ENCODE measurements at regions not wholly inside any gene's neighbourhood (a gene's known extent, or its start where the extent isn't known, plus 50 kb on each side); places are given as distances from the start of the nearest gene placed in this dataset.

DNA sequence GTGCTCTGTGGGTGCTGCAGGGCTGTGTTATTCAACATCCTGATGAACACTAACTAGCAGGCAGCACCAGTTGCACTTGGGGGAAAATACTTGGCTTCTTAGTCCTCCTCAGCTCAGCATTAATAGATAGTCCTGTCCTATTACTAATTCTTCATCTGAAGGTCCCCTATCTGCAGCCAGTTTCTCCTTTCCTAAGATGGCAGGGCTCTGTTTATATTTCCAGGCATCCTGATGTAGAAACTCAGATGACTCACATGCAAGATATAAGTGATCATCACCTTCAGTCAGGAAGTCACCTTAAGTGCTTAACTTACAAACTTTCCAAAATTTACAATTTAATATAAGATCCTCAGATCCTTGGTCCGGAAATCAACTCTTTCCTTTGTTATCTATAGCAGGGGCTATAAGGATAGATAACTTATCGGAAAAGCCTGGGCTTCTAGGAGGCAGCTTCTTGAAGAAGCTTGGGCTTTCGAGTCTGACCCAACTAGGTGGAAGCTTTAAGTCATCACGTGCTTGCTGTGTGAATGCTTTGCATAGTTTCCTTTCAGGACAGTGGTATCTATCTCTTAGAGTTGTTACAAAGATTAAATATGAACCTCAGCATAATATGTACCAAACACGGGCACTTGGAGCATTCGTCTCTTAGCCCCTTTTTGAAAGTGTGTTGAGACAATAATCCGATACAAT lies 181.0 kb upstream of the GRIP1 start:
- no peak for DNase-seq

DNA sequence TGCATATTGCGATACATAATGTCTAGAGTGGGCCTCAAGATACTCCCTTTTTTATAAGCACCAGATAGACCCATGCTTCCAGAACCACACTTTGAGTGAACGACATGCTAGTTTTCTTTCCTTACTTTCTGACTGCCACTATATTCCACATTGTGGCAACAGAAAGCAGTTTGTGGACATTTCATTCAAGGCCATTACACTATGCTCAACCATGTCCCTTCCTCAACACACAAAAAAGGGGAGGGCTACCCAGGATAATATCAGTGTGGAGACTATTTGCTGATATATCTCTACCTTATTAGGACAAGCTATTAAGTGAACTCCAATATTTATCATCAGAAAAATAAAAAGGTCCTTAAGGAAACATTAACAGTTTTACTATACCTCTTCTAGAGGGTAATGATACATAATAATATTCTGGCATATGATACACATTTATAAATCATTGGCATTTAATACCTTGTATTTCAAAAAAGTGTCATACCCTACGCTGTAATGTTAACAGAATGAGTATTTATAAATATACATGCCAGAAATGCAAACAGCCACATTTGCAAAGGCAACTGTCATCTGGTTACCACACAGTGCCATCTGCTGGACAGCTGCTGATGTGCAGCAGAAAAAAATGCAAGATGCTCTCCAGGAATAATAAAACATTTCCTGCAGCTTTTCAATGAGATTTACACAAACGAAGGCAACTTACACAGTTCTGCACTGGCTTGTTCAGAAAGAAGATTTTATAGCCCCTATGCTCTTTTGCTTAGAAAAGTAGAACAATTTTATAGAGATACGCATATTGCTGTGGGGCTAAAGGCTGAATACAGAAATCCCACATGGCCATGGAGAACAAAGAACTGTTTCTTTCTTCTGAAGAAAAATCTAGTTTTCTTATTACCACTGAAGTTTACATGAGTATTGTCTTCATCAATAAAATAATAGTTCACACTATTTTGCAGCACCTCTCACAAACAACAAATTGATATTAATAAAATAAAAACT lies 182.2 kb upstream of the GRIP1 start:
- DNase-seq: peak; percentile 60

DNA sequence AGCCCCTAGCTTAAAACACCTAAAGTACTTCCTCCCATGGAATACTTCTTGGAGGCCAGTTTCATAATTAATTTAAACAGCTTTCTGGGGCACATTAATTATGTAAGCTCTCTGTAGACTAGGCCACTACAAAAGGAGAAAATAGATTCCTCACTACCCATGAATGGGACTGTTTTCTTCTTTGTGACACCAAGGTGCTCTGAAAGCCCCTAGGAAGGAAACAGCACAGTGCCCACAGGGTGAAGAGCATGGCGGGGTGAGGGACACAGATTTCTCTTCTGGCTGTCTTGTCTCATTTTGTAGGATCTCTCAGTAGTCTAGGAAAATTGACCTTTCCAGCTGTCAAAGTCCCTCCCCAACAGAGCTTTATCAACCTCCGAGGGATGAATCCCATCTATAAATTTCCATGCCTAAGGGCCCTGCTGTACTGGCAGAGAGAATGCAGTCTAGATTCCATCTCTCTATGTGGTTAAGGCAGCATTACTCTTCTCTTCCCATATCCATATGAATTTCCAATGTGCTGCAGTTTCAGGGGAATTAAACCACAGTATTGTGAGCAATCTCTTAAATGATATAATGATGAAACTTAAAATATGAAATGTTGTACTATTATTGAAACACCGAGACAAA lies 183.6 kb upstream of the GRIP1 start:
- no peak for DNase-seq

GRCh38 chr12:66863276-66863675 lies 184.4 kb upstream of the GRIP1 start:
- DNase-seq: no peak

DNA sequence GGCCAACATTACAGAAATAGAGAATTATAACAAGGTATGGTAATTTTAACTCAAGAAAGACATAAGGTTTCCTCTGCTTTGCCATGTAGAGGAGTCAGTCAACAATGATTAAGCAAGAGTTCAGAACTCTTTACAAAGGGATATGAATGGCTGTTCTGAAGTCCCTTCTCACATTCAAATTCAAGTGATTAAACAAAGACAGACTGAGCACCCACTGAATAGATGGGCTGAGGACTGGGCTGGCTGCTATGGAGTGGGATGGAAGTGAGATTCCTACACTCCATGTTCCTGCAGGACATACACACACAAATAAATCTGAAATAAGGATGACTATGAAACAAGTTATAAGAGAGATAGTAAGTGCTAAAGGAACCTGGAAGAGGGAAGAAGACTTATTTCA lies 199.0 kb upstream of the GRIP1 start:
- DNase-seq: no peak

GRCh38 chr12:66879409-66879808 lies 200.5 kb upstream of the GRIP1 start:
- peak; percentile 57 for DNase-seq

DNA sequence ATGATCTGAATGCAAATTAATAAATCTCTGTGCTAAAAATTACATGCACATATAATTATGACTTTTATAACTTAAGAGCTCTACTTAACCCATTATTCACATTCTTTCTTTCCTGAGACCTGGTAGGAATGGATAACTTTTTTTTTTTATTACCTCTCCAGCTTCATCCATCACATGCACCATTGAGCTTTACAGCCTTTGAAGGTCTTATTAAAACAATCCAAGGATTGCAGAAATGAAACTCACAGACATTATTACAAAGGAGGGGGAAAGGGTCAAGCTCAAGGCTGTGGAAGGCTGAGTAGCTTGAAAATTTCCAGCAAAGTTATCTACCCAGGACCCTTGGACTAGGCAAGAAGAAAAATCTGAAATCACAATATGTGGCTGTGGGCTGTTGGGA lies 202.5 kb upstream of the GRIP1 start:
- no peak for DNase-seq

DNA sequence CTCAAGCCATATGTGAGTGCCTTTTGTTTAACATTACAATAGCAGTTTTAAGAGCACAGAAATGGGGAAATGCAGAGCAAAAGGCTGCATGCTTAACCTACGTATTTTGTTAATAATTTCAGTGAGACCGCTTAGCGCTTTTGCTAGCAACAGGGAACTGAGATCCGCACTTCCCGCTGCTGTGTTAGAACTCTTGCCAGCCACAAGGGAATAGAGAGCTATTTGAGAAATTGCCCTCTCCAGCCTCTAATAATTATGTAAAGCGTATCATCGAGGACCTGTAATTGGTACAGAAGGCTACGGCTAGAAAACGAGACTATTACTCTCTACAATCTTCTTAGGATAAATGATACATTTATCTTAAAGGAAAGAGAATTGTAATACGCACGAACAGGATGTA lies 205.2 kb upstream of the GRIP1 start:
- no peak for DNase-seq

DNA sequence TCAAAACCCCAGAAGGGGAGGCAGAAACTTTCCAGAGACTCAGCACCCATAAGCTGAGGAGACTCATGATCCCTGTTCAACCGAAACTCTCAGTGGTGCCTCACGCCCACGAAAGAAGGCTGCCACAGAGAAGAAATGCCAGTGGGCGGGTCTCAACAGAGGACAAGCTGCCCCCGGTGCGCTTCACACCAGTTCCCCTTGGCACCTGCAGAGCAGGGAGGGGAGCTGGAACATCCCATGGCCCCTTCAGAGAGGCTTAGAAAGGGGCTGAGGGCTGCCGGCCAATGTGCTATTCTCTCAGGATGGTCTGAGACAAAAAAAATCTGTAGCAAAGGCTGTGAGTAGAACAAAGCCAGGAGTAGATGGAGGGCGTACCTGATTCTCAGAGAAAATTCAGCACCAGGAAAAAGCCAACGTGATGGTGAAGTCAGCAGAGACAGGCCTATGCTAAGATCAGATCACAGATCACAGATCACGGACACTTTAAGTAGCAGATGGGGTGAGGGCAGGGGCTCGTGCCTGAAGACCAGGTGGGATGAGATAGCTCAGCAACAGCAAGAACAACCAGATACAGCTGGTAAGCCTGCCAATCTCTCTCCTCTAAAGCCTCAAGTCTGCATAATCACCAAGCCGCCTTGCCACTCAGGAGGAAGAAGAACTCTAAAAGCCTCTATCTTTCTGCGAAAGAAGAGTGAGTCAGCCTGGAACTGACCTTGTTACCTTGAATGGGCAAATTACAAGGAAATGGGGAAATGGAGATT lies 206.4 kb upstream of the GRIP1 start:
- peak; percentile 60 for DNase-seq

GRCh38 chr12:66896797-66897196 lies 217.9 kb upstream of the GRIP1 start:
- DNase-seq: no peak

DNA sequence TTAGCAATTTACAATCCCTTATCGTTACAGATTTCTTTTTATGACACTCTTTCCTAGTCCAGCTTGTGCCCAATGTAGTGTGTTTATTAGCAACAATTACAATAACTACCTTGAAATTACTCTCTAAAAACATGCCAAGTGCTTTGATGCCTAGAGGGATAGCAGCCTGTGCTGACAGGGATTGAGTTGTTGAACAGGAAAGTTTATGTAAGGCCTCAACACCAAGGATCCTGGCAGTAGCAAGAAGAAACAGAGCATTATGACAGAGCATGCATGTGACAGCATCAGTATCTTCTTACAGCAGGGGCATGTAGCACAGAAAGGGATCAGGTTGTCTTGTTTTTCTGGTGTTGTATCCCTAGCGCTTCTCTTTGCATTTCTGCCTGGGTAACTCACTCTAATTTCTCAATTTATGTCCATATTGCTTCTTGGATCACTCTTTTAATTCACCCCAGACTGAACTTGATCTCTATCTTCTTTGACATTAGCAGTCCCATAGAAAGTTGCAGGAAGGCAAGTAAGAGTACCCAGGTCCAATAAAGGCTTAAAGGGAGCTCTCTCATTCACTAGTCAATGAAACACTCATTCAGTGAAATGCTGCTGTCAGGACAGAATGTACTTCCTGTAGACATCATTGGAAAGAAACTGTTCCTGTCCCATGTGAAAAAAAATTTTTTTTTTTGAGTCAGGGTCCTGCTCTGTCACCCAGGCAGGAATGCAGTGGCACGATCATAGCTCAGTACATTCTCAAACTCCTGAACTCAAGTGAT lies 220.0 kb upstream of the GRIP1 start:
- DNase-seq: peak; percentile 19

GRCh38 chr12:66899588-66899987 lies 220.7 kb upstream of the GRIP1 start:
- DNase-seq: no peak

DNA sequence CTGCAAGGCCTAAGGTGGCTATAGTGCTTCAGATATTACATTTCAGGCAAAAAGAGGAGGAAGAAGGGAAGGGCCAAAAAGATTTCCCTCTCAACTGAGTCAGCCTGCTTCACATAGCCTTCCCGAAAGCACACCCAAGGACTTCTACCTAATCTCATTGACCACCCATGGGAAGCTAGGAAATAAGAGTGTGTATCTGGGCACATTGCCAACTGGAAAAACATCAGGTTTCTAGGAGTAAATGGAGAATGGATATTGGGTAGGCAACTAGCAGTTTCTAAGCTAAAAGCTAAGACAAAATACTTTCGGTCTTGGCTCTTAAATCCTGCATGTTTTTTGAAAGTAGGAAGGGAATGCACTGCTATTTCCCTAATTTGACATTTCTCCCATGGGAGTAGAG lies 221.7 kb upstream of the GRIP1 start:
- DNase-seq: peak; percentile 58

GRCh38 chr12:66901138-66901932 lies 222.5 kb upstream of the GRIP1 start:
- DNase-seq: no peak

- no peak for DNase-seq
Observed at GRCh38 chr12:66902020-66902419, 223.1 kb upstream of the GRIP1 start.

GRCh38 chr12:66903782-66904396 lies 225.0 kb upstream of the GRIP1 start:
- DNase-seq: peak; percentile 27

- no peak for DNase-seq
Observed at GRCh38 chr12:66905201-66905600, 226.3 kb upstream of the GRIP1 start.

DNA sequence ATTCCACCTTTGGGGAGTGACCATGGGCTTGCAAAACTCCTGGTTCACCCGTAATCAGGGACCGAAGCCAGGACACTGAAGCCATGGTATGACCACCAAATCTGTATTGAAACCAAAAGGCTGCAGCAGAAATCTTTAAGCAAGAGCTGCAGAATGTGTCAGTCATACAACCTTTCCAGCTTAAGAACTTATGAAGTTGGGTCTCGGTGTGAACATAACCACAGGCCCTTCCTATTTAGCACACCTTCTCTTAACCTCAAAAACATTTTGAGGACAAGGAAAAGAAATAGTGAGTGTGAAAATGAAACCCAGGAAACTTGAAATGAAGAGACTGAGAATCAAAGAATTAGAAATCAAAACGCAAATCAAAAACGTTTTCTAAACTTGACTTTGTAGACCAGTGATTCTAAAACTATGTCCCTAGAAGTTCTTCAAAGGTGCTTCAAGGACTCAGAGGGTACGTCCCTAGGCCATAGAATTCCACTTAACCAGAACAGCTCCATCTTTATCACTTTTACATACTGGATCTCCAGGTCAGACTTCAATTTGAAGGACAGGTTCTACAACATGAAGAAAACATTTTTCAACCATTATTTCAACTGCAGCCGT lies 231.6 kb upstream of the GRIP1 start:
- no peak for DNase-seq

- DNase-seq: peak; percentile 69
Observed at GRCh38 chr12:66915306-66915904, 236.5 kb upstream of the GRIP1 start.

GRCh38 chr12:66916189-66916588 lies 237.3 kb upstream of the GRIP1 start:
- peak; percentile 62 for DNase-seq

Data from NCI-H2171 treated with DMSO at 0.1 percent for 48 hours (cell line).